ENCODE measurements at regions not wholly inside any gene's neighbourhood (a gene's known extent, or its start where the extent isn't known, plus 50 kb on each side); places are given as distances from the start of the nearest gene placed in this dataset.

DNA sequence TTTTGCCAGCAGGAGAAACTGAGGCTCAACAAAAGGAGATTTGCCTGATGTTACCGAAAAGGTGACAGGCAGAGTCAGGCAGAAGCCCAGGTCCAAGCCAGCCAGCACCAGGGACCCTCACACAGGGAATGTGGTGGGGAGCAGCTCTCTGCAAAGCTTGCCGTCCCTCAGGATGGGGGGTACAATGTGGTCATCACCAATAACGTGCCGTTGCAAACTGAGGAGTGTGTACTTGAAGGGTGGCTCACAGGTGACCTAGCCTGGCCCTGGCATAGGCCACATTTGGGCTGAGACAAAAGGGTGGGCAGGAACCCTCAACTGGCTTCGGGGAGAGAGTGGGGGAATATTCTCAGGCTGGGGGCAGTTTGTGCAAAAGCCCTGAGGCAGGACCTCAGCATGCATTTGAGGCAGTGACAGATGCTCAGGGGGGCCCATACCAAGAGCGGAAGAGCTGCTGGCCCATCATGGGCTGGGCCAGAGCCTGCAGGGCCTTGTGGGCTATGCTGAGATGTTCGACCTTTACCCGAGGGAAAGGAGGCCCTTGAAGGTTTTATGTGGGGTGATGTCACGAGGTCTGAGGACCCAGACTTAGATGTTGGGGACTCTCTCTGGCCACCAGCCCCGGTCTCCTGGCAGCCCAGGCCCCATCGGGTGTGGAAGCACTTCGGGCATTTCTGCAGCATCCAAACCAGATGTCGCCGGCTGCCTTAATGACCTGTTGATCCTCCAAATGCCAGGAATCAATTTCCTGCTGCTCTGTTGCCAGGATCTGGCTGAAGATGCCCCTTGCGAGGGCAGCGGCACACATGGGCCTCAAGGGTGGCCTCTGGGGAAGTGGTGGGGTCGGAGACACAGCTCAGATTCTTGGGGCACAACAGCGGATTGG lies 57.4 kb upstream of the SHISAL1 start:
- DNase-seq (ENCODE audit: low read depth): no peak
- TF ChIP-seq, protein P1, sequence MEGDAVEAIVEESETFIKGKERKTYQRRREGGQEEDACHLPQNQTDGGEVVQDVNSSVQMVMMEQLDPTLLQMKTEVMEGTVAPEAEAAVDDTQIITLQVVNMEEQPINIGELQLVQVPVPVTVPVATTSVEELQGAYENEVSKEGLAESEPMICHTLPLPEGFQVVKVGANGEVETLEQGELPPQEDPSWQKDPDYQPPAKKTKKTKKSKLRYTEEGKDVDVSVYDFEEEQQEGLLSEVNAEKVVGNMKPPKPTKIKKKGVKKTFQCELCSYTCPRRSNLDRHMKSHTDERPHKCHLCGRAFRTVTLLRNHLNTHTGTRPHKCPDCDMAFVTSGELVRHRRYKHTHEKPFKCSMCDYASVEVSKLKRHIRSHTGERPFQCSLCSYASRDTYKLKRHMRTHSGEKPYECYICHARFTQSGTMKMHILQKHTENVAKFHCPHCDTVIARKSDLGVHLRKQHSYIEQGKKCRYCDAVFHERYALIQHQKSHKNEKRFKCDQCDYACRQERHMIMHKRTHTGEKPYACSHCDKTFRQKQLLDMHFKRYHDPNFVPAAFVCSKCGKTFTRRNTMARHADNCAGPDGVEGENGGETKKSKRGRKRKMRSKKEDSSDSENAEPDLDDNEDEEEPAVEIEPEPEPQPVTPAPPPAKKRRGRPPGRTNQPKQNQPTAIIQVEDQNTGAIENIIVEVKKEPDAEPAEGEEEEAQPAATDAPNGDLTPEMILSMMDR (IDR thresholded peaks at IDR 0.05; ENCODE audit: insufficient read depth, low read depth, low read length, missing control alignments): no peak
- H3K4me3 ChIP-seq (ENCODE audit: low read length): no peak overlapping the region

DNA sequence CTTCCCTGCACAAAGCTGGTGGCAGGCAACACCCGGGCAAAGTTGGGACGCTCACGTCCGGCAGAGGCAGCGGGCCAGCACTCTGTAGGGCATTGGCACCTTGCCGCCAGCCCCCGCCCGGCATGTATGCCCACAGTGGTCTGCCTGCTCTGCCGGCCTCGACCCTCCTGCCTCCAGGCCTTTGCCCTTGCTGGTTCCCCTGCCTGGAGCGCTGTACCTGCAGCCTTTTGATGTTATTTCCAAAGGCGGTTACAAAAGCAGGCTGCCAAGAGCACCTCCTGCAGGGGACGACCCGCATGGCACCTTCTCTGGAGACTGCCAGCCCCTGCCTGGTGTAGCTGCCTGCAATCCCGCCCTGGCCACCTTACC lies 56.5 kb upstream of the SHISAL1 start:
- TF ChIP-seq, protein P1 (IDR thresholded peaks at IDR 0.05; ENCODE audit: insufficient read depth, low read depth, low read length, missing control alignments): peak; percentile 20
- no peak overlapping the region for H3K4me3 ChIP-seq (ENCODE audit: low read length)
- no peak for DNase-seq (ENCODE audit: low read depth)

DNA sequence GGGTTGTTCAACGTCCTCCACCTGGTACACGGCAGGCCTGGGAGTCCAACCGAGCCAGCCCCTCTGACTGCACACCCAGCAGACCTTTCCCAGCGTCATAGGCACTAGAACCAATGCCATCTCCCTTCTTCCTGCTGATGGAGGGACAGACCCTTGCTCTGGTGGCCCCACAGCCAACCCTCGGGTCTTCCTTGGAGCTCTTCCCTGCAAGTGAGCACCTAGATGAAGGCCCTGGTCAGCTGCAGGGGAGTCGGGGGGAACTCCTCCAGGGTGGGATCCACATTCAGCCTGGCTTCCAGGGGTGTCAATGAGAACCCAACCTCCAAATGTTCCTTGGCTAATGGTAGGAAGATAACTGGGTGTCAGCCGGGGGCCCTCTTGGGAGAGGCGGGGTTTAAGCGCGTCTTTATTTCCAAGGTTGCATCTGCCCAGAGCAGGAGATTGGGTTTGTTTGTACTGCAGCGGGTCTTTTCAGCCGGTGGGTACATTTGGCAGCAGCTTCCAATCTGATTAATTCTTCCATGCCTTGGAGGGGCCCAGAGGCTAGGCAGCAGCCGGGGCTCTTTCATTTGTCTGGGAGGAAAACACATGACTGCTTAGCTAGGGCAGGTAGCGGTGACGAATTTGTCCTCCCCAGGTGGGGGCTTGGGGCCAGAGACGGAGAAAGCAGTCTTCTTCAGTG lies 56.0 kb upstream of the SHISAL1 start:
- no peak for DNase-seq (ENCODE audit: low read depth)
- TF ChIP-seq, protein P1 (IDR thresholded peaks at IDR 0.05; ENCODE audit: insufficient read depth, low read depth, low read length, missing control alignments): no peak
- H3K4me3 ChIP-seq (ENCODE audit: low read length): no peak overlapping the region

DNA sequence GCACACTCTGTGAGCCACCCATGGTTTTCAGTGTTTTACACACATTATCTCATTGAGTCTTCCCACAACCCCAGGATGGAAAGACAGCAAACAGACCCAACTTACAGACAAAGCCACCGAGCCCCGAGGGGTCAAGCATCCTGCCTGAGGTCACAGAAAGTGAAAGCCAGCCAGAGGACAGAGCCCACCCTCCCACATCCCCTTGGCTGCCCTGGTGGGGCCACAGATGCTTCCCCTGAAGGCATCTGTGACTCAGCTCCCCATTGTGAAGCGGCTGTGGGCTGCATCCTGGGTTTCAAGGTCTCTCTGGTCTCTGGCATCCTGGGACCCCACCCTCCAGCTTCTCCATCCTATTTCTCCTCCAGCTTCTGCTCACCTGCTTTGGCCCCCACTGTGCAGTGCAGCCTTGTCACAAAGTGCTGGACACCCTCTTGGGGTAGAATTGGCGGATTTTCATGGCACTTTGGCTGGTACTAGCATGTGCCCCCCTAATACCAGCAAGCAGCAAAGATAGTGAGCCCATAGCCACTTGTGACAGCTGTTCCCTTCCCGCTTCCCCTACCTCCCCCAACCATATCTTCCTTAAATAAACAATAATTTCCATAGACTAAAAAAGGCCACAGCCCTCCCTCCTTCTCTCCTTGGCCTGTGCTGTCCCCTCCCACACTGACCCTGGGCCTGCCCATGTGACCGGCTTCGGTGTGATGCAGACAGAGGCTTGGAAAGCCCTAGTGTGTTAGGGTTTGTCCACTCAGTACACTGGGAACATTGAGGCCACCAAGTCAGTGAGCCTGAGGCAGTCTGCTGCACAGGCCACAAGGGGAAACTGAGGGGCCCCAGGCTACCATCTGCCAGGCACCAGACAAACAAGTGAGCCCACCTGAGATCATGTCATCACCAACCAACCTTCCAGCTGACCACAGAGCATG lies 53.9 kb upstream of the SHISAL1 start:
- H3K4me3 ChIP-seq (ENCODE audit: low read length): no peak overlapping the region
- TF ChIP-seq, protein P1 (IDR thresholded peaks at IDR 0.05; ENCODE audit: insufficient read depth, low read depth, low read length, missing control alignments): no peak
- no peak for DNase-seq (ENCODE audit: low read depth)

DNA sequence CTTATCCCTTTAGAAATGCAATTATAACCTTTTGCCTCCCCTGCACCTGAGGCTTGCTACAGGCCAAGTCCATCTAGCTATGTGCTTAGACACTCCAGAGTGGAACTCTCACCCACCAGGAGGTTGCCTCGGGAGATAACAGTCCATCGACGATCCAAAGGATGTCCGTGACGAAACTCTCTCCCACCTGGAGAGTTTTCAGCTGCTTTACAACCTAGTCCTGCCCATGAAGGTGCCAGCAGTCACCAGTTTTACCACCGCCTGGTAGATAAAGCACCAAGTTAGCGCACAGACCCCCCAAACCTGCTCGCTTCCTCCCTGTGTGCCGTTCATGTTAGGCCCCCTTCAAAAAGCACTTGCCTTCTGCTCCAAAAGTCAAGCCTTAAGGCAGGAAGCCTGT lies 53.1 kb upstream of the SHISAL1 start:
- no peak for DNase-seq (ENCODE audit: low read depth)
- H3K4me3 ChIP-seq (ENCODE audit: low read length): no peak overlapping the region
- TF ChIP-seq, protein P1 (IDR thresholded peaks at IDR 0.05; ENCODE audit: insufficient read depth, low read depth, low read length, missing control alignments): no peak

DNA sequence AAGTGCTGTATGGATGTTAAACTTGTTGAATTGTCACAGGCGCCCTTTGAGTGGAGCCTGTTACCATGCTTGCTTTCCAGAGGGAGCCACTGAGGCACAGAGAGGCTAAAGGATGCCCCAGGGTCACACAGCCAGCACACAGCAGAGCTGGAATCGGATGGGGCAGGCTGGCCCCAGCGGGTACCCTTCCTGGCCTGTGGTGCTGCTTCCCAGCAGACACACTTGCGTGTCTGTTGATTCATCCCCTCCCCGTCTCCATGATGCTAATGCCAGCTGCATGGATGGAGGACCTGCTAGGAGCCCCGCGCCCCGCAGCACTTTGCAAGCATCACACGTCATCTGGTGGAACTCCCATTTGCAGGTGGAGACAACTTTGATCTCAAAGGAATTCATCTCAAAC lies 52.4 kb upstream of the SHISAL1 start:
- DNase-seq (ENCODE audit: low read depth): peak; percentile 46
- TF ChIP-seq, protein P1 (IDR thresholded peaks at IDR 0.05; ENCODE audit: insufficient read depth, low read depth, low read length, missing control alignments): no peak
- no peak overlapping the region for H3K4me3 ChIP-seq (ENCODE audit: low read length)
